ENCODE measurements at regions not wholly inside any gene's neighbourhood (a gene's known extent, or its start where the extent isn't known, plus 50 kb on each side); places are given as distances from the start of the nearest gene placed in this dataset.

DNA sequence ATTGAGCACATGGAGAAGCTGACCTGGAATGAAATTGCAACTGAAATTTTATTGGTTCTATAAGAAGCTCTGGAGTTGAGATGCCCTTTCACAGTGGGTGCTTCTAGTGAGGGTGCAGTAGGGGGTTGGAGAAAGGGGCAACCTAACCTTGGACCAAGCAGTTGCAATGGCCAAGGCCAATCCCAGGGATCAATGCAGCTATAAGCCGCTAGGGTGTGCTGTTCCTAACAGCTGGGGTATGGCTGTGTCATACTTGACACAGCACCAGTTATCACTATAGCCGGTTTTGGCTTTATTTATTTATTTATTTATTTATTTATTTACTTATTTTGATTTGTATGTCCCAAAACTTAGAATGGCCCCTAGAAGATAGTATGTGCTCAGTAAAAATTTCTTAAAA lies 505.9 kb downstream of the FLRT2 start:
- no peaks in the 10 kb centered on the region for H4K20me1 ChIP-seq (ENCODE audit: insufficient read depth, low read length)
- no peak overlapping the region for H3K27ac ChIP-seq (ENCODE audit: low read length)
- ATAC-seq (ENCODE audit: insufficient read depth, low read depth), result no peak
- no peaks in the 10 kb centered on the region for H3K36me3 ChIP-seq (ENCODE audit: insufficient read depth, low read length)
- no peak for TF ChIP-seq EZH2 (IDR thresholded peaks at IDR 0.05; ENCODE audit: borderline replicate concordance, low read depth, low read length, severe bottlenecking)
- TF ChIP-seq, protein P1, sequence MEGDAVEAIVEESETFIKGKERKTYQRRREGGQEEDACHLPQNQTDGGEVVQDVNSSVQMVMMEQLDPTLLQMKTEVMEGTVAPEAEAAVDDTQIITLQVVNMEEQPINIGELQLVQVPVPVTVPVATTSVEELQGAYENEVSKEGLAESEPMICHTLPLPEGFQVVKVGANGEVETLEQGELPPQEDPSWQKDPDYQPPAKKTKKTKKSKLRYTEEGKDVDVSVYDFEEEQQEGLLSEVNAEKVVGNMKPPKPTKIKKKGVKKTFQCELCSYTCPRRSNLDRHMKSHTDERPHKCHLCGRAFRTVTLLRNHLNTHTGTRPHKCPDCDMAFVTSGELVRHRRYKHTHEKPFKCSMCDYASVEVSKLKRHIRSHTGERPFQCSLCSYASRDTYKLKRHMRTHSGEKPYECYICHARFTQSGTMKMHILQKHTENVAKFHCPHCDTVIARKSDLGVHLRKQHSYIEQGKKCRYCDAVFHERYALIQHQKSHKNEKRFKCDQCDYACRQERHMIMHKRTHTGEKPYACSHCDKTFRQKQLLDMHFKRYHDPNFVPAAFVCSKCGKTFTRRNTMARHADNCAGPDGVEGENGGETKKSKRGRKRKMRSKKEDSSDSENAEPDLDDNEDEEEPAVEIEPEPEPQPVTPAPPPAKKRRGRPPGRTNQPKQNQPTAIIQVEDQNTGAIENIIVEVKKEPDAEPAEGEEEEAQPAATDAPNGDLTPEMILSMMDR (IDR thresholded peaks at IDR 0.05; ENCODE audit: borderline replicate concordance, extremely low read depth, low read length, poor library complexity, severe bottlenecking), result no peak
- H2AFZ ChIP-seq (ENCODE audit: low read depth, low read length), result no peak overlapping the region
- H3K27me3 ChIP-seq (ENCODE audit: insufficient read depth, low read length, poor library complexity), result no peaks in the 10 kb centered on the region
- no peak overlapping the region for H3K4me3 ChIP-seq (ENCODE audit: low read depth in 1 of 2, low read length in 2 of 2)
- H3K4me2 ChIP-seq (ENCODE audit: insufficient read depth, low read length), result no peak overlapping the region
- H3K79me2 ChIP-seq (ENCODE audit: insufficient read depth, low read length), result no peaks in the 10 kb centered on the region
- no peaks in the 10 kb centered on the region for H3K9me3 ChIP-seq (ENCODE audit: insufficient read depth, low read length, severe bottlenecking)
- DNase-seq, result no peak
- no peak overlapping the region for H3K9ac ChIP-seq (ENCODE audit: low read depth, low read length)
- H3K4me1 ChIP-seq (ENCODE audit: insufficient read depth, low read length), result peaks cover 13% of the 10 kb centered on the region

DNA sequence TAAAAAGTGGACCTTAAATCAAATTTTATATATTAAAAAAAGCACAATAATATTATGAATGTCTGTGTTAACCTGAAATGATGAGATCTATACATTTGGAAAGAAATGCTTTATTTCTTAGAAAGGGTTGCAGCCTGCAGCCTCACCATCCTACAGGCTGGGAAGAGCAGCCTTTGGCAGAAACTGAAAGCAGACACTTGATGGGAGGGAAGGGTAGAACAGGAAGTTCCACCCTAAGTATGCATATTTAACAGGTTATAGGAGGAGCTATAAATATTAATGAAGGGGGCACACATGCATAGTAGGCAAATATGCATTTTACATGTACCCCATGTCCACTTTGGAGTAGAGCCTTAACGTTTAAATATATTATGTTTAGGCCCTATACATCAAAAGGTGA lies 498.0 kb downstream of the FLRT2 start:
- H3K4me1 ChIP-seq (ENCODE audit: insufficient read depth, low read length), result peaks cover 13% of the 10 kb centered on the region
- no peaks in the 10 kb centered on the region for H3K27me3 ChIP-seq (ENCODE audit: insufficient read depth, low read length, poor library complexity)
- H3K4me2 ChIP-seq (ENCODE audit: insufficient read depth, low read length), result no peak overlapping the region
- no peaks in the 10 kb centered on the region for H4K20me1 ChIP-seq (ENCODE audit: insufficient read depth, low read length)
- DNase-seq, result no peak
- H3K27ac ChIP-seq (ENCODE audit: low read length), result no peak overlapping the region
- H3K36me3 ChIP-seq (ENCODE audit: insufficient read depth, low read length), result no peaks in the 10 kb centered on the region
- TF ChIP-seq EZH2 (IDR thresholded peaks at IDR 0.05; ENCODE audit: borderline replicate concordance, low read depth, low read length, severe bottlenecking), result no peak
- TF ChIP-seq, protein P1 (IDR thresholded peaks at IDR 0.05; ENCODE audit: borderline replicate concordance, extremely low read depth, low read length, poor library complexity, severe bottlenecking), result no peak
- peak; percentile 68; the same call in 2 of the 3 replicates for ATAC-seq (ENCODE audit: insufficient read depth, low read depth)
- no peak overlapping the region for H3K9ac ChIP-seq (ENCODE audit: low read depth, low read length)
- no peak overlapping the region for H2AFZ ChIP-seq (ENCODE audit: low read depth, low read length)
- H3K4me3 ChIP-seq (ENCODE audit: low read depth in 1 of 2, low read length in 2 of 2), result no peak overlapping the region
- H3K79me2 ChIP-seq (ENCODE audit: insufficient read depth, low read length), result no peaks in the 10 kb centered on the region
- H3K9me3 ChIP-seq (ENCODE audit: insufficient read depth, low read length, severe bottlenecking), result no peaks in the 10 kb centered on the region

DNA sequence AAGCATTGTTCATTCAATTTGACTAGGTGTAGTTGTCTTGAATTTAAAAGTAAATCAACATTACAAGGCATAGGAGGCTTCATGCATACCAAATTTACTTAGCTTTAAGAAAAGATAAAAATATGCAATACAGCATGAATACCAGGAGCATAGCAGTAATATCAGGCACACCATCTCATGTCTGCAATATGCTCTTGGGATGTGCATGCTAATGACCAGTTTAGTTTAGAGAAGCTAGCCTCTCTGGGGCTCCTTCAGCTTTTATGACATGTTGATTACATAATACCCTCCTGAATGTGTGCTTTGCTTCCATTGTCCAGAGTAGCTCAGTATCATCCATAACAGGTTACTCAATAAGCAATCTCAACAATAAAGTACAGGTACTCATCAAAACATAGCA lies 497.2 kb downstream of the FLRT2 start:
- Histone ChIP-seq H3K4me1 (ENCODE audit: insufficient read depth, low read length) (peaks cover 11% of the 10 kb centered on the region), H3K36me3 (ENCODE audit: insufficient read depth, low read length) (no peaks in the 10 kb centered on the region), H3K79me2 (ENCODE audit: insufficient read depth, low read length) (no peaks in the 10 kb centered on the region), H3K27me3 (ENCODE audit: insufficient read depth, low read length, poor library complexity) (no peaks in the 10 kb centered on the region), H4K20me1 (ENCODE audit: insufficient read depth, low read length) (no peaks in the 10 kb centered on the region), H3K4me3 (ENCODE audit: low read depth in 1 of 2, low read length in 2 of 2) (no peak overlapping the region), H3K9me3 (ENCODE audit: insufficient read depth, low read length, severe bottlenecking) (no peaks in the 10 kb centered on the region), H3K27ac (ENCODE audit: low read length) (no peak overlapping the region), H2AFZ (ENCODE audit: low read depth, low read length) (no peak overlapping the region), H3K9ac (ENCODE audit: low read depth, low read length) (no peak overlapping the region), H3K4me2 (ENCODE audit: insufficient read depth, low read length) (no peak overlapping the region)
- TF ChIP-seq, protein P1 (IDR thresholded peaks at IDR 0.05; ENCODE audit: borderline replicate concordance, extremely low read depth, low read length, poor library complexity, severe bottlenecking), result no peak
- no peak for TF ChIP-seq EZH2 (IDR thresholded peaks at IDR 0.05; ENCODE audit: borderline replicate concordance, low read depth, low read length, severe bottlenecking)
- ATAC-seq (ENCODE audit: insufficient read depth, low read depth) (no peak), DNase-seq (no peak)
